Neural cell (in vitro differentiated cells): ENCODE measurements at regions not wholly inside any gene's neighbourhood (a gene's known extent, or its start where the extent isn't known, plus 50 kb on each side); places are given as distances from the start of the nearest gene placed in this dataset.

Experiments
- EZH2 ChIP-seq: fragments of 200-600, 300-800 bp; shearing (Covaris generic), sonication (generic); IDR thresholded peaks from 2 replicates; pipeline ENCODE4 v1.6.1; 2014; ENCODE audit warnings: antibody characterized with exemption, low read length, borderline replicate concordance, mild to moderate bottlenecking; ENCODE audit not compliant: insufficient read depth, poor library complexity, severe bottlenecking
- TF ChIP-seq, protein P1 (sequence below): fragments of 450-650 bp; IDR thresholded peaks from 2 replicates; pipeline ENCODE4 v1.5.1; 2014; ENCODE audit warnings: antibody characterized with exemption, mild to moderate bottlenecking, moderate library complexity; ENCODE audit not compliant: poor library complexity, severe bottlenecking

DNA sequence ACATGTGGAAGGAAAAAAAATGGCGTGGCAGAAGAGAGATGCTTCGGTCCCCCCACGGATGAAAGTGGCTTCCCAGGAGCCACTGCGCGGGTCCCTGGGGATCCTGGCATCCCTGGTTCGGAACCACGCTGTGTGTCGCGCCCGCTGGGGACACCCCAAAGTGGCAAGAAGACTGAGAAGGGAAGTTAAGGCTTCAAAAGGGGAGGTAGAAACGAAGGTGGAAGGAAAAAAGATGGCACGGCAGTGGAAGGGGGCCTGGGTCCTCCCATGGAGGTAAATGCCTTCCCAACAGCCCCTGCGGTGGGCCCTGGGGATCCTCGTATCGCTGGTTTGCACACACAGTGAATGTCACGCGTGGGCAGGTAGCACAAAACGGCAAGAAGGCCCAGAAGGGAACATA, 281.7 kb downstream of the ALG10 start:
- TF ChIP-seq, protein P1, sequence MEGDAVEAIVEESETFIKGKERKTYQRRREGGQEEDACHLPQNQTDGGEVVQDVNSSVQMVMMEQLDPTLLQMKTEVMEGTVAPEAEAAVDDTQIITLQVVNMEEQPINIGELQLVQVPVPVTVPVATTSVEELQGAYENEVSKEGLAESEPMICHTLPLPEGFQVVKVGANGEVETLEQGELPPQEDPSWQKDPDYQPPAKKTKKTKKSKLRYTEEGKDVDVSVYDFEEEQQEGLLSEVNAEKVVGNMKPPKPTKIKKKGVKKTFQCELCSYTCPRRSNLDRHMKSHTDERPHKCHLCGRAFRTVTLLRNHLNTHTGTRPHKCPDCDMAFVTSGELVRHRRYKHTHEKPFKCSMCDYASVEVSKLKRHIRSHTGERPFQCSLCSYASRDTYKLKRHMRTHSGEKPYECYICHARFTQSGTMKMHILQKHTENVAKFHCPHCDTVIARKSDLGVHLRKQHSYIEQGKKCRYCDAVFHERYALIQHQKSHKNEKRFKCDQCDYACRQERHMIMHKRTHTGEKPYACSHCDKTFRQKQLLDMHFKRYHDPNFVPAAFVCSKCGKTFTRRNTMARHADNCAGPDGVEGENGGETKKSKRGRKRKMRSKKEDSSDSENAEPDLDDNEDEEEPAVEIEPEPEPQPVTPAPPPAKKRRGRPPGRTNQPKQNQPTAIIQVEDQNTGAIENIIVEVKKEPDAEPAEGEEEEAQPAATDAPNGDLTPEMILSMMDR: no peak
- TF ChIP-seq EZH2: no peak
